Muscle of leg (tissue), 3 donors: ENCODE measurements at regions not wholly inside any gene's neighbourhood (a gene's known extent, or its start where the extent isn't known, plus 50 kb on each side); places are given as distances from the start of the nearest gene placed in this dataset.

Experiments used
- DNase-seq: peaks from one replicate; pipeline ENCODE4 v3.0.0; 2013
- H3K27ac ChIP-seq: one replicate; pipeline ENCODE4 v1.5.1; 2013; ENCODE audit warnings: mild to moderate bottlenecking, low read length, control low read depth
- H3K27me3 ChIP-seq: one replicate; pipeline ENCODE4 v1.6.1; 2013; ENCODE audit warnings: low read length; ENCODE audit not compliant: control insufficient read depth, insufficient read depth
- H3K36me3 ChIP-seq: one replicate; pipeline ENCODE4 v1.6.1; 2013; ENCODE audit warnings: low read length; ENCODE audit not compliant: control insufficient read depth, insufficient read depth
- H3K4me1 ChIP-seq: one replicate; pipeline ENCODE4 v1.6.1; 2013; ENCODE audit warnings: low read length; ENCODE audit not compliant: control insufficient read depth, insufficient read depth
- H3K4me3 ChIP-seq: one replicate; pipeline ENCODE4 v1.5.1; 2013; ENCODE audit warnings: low read length, control low read depth
- H3K9me3 ChIP-seq: replicated peaks from 2 replicates; pipeline ENCODE4 v1.6.1; 2013; ENCODE audit warnings: low read depth, low read length; ENCODE audit not compliant: control insufficient read depth
- WGBS: methylation state at CpG from one replicate; pipeline ENCODE4 v1.1.5; 2013; ENCODE audit warnings: missing lambda C conversion rate; ENCODE audit not compliant: insufficient coverage; 5-methylcytosine and 5-hydroxymethylcytosine counted together

DNA sequence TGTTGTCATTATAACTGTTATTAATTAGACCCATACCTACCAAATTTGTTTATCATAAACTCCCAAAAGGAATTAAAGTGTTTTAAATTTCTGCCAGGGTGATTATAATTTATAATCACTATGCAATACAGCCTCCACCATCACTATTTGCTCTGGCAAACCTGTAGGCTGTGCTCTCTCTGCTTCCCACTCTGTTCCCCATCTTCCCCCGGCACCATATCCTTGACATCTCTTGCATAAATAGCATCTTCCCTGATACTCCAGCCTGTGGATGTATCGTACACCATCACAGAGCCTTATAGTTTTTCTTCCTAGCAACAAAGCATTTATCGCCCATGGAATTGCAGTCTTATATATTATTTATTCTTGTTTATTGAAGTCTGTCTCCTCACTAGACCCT is 181.5 kb upstream of the TSC22D1 start:
- no peak overlapping the region for H3K27ac ChIP-seq
- WGBS = 90% methylated on average over 1 of the region's 3 CpGs
- no peak for DNase-seq

DNA sequence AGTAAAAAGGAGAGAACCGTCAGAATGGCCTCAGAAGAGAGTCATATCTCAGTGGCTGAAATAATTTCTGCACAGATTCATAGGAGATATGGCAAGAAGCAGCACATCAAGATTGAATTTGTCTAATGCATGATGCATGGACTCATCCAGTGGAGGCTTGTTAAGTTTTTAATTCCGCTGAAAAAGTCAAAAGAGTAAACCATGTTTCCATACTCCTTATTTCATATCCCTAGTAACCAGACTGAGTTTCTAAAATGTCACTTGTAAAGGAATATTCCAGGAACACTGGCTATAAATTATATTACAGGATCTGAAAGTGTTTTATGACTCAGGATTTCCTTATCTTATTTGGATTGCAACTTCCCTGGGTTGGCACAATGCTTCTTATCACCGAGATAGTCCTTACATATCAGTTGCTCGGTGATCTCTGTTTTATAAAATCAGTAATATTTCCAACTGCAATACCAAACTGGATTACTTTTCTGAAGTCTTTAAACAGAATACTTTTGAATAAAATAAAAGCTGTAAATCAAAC is 180.2 kb upstream of the TSC22D1 start:
- no peaks in the 10 kb centered on the region for H3K36me3 ChIP-seq
- H3K27me3 ChIP-seq = no peaks in the 10 kb centered on the region
- no peak overlapping the region for H3K27ac ChIP-seq
- H3K4me3 ChIP-seq = no peak overlapping the region
- no CpG with 5 or more reads among the region's 4 CpGs for WGBS
- peaks cover 21% of the 10 kb centered on the region for H3K4me1 ChIP-seq
- DNase-seq = no peak
- no peaks in the 10 kb centered on the region for H3K9me3 ChIP-seq

More for the DNA sequence above, 181.5 kb upstream of the TSC22D1 start:
- Histone ChIP-seq H3K36me3 (no peaks in the 10 kb centered on the region), H3K9me3 (no peaks in the 10 kb centered on the region), H3K4me3 (no peak overlapping the region), H3K4me1 (peaks cover 21% of the 10 kb centered on the region), H3K27me3 (no peaks in the 10 kb centered on the region)

DNA sequence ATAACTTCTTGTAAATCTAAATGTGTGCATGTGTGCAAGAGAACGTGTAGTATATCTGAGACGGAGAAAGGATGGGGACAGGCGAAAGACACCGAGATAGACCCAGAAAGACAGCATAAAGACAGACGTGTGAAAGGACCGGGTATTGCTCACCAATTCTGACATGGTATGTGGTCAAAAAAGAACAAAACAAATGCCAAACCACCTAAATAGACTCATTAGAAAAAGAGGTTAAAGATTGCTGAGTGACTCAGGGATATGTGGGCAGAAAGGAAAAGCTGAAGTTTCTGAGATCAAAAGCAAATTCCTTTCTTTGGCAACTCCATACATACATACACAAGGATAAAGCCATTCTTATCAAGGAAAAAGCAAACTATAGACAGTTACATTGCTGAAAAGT is 179.7 kb upstream of the TSC22D1 start:
- Histone ChIP-seq H3K4me1 (peaks cover 21% of the 10 kb centered on the region), H3K9me3 (no peaks in the 10 kb centered on the region), H3K36me3 (no peaks in the 10 kb centered on the region), H3K27ac (no peak overlapping the region), H3K27me3 (no peaks in the 10 kb centered on the region), H3K4me3 (no peak overlapping the region)
- WGBS = no CpG with 5 or more reads among the region's 6 CpGs
- DNase-seq = no peak

DNA sequence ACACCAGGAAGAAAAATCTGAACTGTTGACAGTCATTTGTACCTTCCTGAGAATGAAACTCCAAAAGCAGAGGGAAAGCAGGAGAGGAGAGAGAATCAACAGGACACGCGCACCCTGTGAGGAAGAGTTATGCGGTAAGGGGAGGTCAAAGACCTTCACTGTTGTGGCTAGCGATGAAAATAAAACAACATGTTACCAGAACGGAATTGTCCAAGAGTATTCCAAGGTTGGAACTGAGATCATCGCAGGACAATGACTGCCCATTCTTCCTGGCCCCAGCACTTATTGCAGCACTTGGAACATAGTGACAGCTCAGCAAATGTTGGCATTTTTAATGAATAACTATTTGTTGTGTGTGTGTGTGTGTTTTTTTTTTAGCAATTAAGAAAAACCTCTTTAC is 176.0 kb upstream of the TSC22D1 start:
- no peaks in the 10 kb centered on the region for H3K27me3 ChIP-seq
- no peak overlapping the region for H3K27ac ChIP-seq
- H3K4me3 ChIP-seq = no peak overlapping the region
- H3K9me3 ChIP-seq = no peaks in the 10 kb centered on the region
- no peak for DNase-seq
- no peaks in the 10 kb centered on the region for H3K4me1 ChIP-seq
- no peaks in the 10 kb centered on the region for H3K36me3 ChIP-seq
- 84% methylated on average over 6 of the region's 6 CpGs for WGBS

DNA sequence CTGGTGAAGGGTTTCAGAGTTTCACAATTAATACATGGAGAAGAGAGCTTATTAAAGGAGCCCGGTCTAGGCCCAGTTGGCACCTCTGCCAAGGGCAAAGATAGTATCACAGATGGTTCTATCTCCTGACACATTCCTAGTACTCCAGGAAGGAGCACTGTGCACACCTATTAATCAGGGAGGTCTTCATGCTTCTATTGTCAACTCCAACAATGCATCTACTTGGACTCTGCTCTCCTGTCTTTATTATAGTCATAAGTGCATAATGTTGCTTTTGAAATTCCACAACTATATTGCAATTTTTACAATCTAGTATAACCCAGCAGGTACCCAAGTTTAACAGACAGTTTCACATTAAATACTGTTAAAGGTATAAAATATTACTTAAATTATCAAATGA is 174.5 kb upstream of the TSC22D1 start:
- no CpG with 5 or more reads among the region's 1 CpG for WGBS
- H3K27ac ChIP-seq = no peak overlapping the region
- H3K36me3 ChIP-seq = no peaks in the 10 kb centered on the region
- H3K4me3 ChIP-seq = no peak overlapping the region
- H3K9me3 ChIP-seq = no peaks in the 10 kb centered on the region
- no peaks in the 10 kb centered on the region for H3K27me3 ChIP-seq
- no peak for DNase-seq
- no peaks in the 10 kb centered on the region for H3K4me1 ChIP-seq

DNA sequence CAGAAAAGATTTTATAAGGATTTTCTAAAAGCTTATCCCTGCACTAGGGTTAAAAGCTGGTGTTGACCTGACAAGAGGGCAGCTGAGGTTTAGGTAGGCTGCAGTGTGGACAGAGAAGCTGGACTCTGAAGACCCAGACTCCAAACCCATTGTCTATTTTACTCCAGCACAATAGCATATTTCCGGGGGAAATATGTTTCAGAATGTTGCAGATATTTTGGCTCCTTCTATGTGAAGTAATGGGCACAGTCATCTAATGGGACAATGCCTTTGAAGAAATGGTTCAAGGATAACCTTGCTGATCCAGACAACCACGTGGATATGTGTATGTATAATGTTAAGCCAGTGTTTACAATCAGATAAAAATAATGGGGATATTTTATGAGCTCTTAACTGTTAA is 173.8 kb upstream of the TSC22D1 start:
- no peak overlapping the region for H3K4me3 ChIP-seq
- no peak overlapping the region for H3K27ac ChIP-seq
- H3K27me3 ChIP-seq = no peaks in the 10 kb centered on the region
- no peaks in the 10 kb centered on the region for H3K4me1 ChIP-seq
- DNase-seq = no peak
- no peaks in the 10 kb centered on the region for H3K36me3 ChIP-seq
- no CpG with 5 or more reads among the region's 2 CpGs for WGBS
- no peaks in the 10 kb centered on the region for H3K9me3 ChIP-seq

DNA sequence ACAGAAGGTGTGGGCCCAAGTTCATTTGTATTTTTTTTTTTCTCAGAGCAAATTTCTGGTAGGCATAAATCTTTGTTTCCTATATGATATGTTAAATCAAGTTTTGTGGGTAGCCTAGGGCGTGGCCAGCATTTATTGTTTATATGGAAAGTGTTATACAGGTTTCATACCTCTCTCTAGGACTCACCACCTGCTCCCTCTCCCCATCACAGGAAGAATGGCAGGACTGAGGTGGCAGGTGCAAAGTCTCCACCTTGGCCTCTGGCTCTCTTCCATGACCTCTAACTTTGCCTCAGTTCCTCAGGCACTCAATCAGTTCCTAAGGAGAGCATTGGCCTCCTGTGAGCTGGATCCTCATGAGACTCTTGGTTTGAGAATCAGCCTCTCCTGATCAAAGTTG is 172.3 kb upstream of the TSC22D1 start:
- Histone ChIP-seq H3K36me3 (no peaks in the 10 kb centered on the region), H3K9me3 (no peaks in the 10 kb centered on the region), H3K4me1 (no peaks in the 10 kb centered on the region), H3K4me3 (no peak overlapping the region), H3K27me3 (no peaks in the 10 kb centered on the region), H3K27ac (no peak overlapping the region)
- DNase-seq = no peak
- WGBS = no CpG with 5 or more reads among the region's 1 CpG

DNA sequence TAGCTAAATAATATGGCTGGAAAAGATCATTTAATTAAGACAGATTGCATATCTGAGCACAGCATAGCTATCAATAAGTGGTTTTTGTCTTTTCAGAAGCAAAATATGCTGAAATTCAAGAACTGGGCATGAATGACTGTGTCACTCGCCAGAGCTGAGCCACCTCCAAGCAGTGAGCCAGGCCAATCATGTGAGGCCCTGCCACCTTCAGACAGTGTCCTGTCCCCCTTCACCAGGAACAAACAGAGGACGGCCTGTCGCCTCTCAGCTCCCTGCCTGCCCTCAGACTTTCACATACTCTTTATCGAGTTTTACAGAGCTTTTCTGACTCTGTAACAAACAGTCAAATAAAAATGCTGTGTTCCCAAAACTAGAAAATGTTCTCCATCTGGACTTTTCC is 171.0 kb upstream of the TSC22D1 start:
- 39% methylated on average over 4 of the region's 4 CpGs for WGBS
- no peak overlapping the region for H3K27ac ChIP-seq
- no peaks in the 10 kb centered on the region for H3K27me3 ChIP-seq
- no peak for DNase-seq
- no peaks in the 10 kb centered on the region for H3K36me3 ChIP-seq
- no peak overlapping the region for H3K4me3 ChIP-seq
- no peaks in the 10 kb centered on the region for H3K4me1 ChIP-seq
- no peaks in the 10 kb centered on the region for H3K9me3 ChIP-seq

DNA sequence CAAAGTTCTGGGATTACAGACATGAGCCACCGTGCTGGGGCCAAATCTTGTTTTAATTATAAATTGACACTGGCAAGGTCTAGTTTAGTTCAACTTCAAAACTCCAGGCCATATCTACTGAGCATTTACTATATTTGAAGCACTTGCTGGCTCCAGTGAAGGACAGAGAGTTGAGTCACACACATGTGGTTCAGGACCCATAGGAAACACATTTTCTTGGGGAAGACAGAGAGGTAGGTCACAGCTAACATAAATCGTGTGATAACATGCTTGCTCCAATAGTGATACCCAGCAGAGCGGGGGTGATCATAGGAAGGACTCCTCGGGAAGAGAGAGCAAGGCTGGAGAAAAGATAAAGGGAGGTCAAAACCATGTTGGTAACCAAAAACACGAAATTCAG is 170.6 kb upstream of the TSC22D1 start:
- H3K4me3 ChIP-seq = no peak overlapping the region
- H3K9me3 ChIP-seq = no peaks in the 10 kb centered on the region
- H3K4me1 ChIP-seq = no peaks in the 10 kb centered on the region
- DNase-seq = no peak
- H3K36me3 ChIP-seq = no peaks in the 10 kb centered on the region
- WGBS = 53% methylated on average over 4 of the region's 5 CpGs
- H3K27ac ChIP-seq = no peak overlapping the region
- no peaks in the 10 kb centered on the region for H3K27me3 ChIP-seq

DNA sequence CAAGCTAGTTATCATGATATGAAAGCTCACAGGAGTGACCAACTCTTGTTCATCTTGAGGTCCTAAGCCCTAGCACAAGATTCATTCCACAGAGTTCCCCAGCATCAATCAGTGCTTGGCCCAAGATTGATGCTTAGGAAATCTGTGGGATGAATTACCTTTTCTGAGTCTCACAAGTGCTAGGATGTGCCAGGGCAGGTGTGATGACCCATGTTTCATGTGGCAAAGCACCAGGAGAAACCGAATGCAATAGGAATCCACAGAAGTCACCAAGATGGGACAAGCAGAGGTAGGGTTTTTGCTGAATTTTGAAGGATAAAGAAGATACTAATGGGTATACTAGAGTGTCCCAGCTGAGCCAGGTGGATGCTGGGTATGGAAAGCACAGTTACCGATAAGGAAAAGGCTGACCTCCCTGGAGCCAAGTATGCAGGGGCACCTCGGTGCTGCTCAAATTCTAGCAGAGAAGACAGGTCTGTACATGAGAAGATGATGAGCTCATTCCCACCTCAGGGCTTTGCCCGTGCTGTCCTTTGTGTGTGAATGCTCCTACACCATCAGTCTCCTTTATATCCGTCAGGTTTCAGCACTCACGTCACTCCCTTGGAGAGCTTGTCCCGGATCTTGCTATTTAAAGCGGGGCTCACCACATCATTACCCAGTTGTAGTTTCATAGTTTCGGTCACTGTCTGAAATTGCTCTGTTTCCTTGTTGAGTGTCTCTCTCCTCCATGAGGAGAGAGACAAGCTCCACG is 168.9 kb upstream of the TSC22D1 start:
- no peaks in the 10 kb centered on the region for H3K27me3 ChIP-seq
- H3K4me1 ChIP-seq = no peaks in the 10 kb centered on the region
- WGBS = 93% methylated on average over 7 of the region's 10 CpGs

DNA sequence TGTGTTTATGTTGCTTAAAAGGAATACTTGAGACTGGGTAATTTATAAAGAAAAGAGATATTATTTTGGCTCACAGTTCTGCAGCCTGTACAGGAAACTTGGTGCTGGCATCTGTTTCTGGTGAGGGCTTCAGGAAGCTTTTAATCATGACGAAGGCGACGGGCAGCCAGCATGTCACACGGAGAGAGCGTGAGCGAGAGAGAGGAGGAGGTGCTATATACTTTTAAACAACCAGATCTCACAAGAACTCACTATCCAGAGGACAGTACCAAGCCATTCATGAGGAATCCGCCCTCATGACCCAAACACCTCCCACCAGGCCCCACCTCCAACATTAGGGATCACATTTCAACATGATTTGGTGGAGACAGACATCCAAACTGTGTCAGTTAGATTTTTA is 163.4 kb upstream of the TSC22D1 start:
- Histone ChIP-seq H3K36me3 (no peaks in the 10 kb centered on the region), H3K27me3 (no peaks in the 10 kb centered on the region), H3K27ac (no peak overlapping the region), H3K9me3 (no peaks in the 10 kb centered on the region), H3K4me3 (no peak overlapping the region), H3K4me1 (peaks cover 9% of the 10 kb centered on the region)
- DNase-seq = no peak
- WGBS = no CpG with 5 or more reads among the region's 7 CpGs

More for the DNA sequence above, 168.9 kb upstream of the TSC22D1 start:
- Histone ChIP-seq H3K27ac (no peak overlapping the region), H3K36me3 (no peaks in the 10 kb centered on the region), H3K4me3 (no peak overlapping the region), H3K9me3 (no peaks in the 10 kb centered on the region)
- no peak for DNase-seq
